GM23248 (cell line): ENCODE measurements at regions not wholly inside any gene's neighbourhood (a gene's known extent, or its start where the extent isn't known, plus 50 kb on each side); places are given as distances from the start of the nearest gene placed in this dataset.

Experiments used
- EZH2 ChIP-seq: fragments of 200-600 bp; sonication (generic); IDR thresholded peaks from 2 replicates; pipeline ENCODE4 v1.6.1; 2018; ENCODE audit warnings: antibody characterized with exemption, mild to moderate bottlenecking; ENCODE audit not compliant: insufficient read depth, poor library complexity, severe bottlenecking
- EZH2phosphoT487 ChIP-seq: fragments of 200-600 bp; sonication (generic); IDR thresholded peaks from 2 replicates; pipeline ENCODE4 v1.6.1; 2018; ENCODE audit warnings: antibody characterized with exemption, moderate library complexity, mild to moderate bottlenecking, low read depth; ENCODE audit not compliant: insufficient read depth

DNA sequence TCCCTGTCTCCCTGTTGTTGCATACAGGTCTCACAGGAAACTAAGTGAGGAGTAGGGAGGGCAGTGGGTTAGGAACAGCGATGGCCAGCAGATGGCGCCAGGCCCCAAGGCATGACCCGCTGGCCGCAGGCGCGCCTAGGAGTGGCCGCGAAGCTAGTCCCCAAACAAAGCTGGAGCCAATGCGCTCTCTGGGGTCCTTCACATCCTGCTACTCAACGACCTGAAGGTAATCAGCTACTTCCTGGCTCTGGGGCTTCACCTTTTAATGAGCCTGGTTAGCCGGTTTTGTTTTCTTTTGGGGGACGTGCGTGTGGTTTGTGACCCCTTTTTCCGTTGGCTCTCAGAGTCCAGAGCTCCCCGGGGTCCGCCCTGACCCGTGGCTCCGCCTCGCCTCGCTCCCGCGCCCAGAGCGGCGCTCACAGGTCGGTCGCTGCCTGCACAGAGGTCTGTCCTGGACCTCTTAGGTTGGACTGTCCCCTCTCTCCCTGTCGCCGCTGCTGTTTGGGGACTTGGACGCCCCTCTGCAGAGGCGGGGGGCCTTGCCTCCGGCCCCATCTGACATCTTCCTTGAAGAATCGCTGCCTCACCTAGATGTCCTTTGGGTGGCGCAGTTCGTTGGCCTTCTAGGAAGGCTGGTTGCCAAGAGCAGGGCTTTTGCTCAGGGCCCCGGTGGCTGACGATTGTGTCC is 62.2 kb upstream of the GTF3A start:
- no peak for TF ChIP-seq EZH2
- TF ChIP-seq EZH2phosphoT487, result no peak
